CD4-positive, CD25-positive, alpha-beta regulatory T cell (primary cell): ENCODE measurements at regions not wholly inside any gene's neighbourhood (a gene's known extent, or its start where the extent isn't known, plus 50 kb on each side); places are given as distances from the start of the nearest gene placed in this dataset.

Experiments
- ATAC-seq, 2 donors: fragments of 150-1000 bp; cut with Tn5 transposase; one replicate each; pipeline ENCODE4 v1.10.0; 2021; ENCODE audit warnings: low read depth in 2 of 2, moderate number of reproducible peaks in 2 of 2, moderate library complexity in 1 of 2
- DNase-seq, 3 donors: peaks; one replicate each; pipeline versions ENCODE4 v3.0.0 to v3.0.0-alpha.2; 2012 to 2022; ENCODE audit warnings: mixed read lengths in 1 of 3
- H3K27ac ChIP-seq: one replicate; pipeline ENCODE4 v1.7.0; 2013; ENCODE audit warnings: mild to moderate bottlenecking, low read length; ENCODE audit not compliant: insufficient read depth, poor library complexity, severe bottlenecking
- H3K27me3 ChIP-seq: one replicate; pipeline ENCODE4 v1.7.0; 2013; ENCODE audit warnings: low read length; ENCODE audit not compliant: control insufficient read depth, insufficient read depth
- H3K36me3 ChIP-seq: one replicate; pipeline ENCODE4 v1.7.0; 2013; ENCODE audit warnings: mild to moderate bottlenecking, low read length, moderate library complexity; ENCODE audit not compliant: control insufficient read depth, insufficient read depth
- H3K4me1 ChIP-seq: 2 replicates; pipeline ENCODE4 v1.7.0; 2013; ENCODE audit warnings: mild to moderate bottlenecking, low read length; ENCODE audit not compliant: insufficient read depth, control insufficient read depth, poor library complexity, severe bottlenecking
- H3K4me3 ChIP-seq: one replicate; pipeline ENCODE4 v1.7.0; 2013; ENCODE audit warnings: low read depth, mild to moderate bottlenecking, low read length, moderate library complexity
- H3K9me3 ChIP-seq, 2 experiments: 1 replicate in 1 of 2; 2 replicates in 1 of 2; pipeline ENCODE4 v1.7.0; 2013; ENCODE audit warnings: low read length in 2 of 2, mild to moderate bottlenecking in 1 of 2, moderate library complexity in 1 of 2; ENCODE audit not compliant: control insufficient read depth in 2 of 2
- H3K27ac Mint-ChIP-seq, 3 donors: one replicate each; pipeline ENCODE4 v1.8.0; 2020 to 2022; ENCODE audit warnings: mild to moderate bottlenecking in 3 of 3, mixed read lengths in 3 of 3, moderate library complexity in 2 of 3
- H3K27me3 Mint-ChIP-seq: one replicate; pipeline ENCODE4 v1.8.0; 2022; ENCODE audit warnings: mild to moderate bottlenecking, mixed read lengths
- H3K36me3 Mint-ChIP-seq: one replicate; pipeline ENCODE4 v1.8.0; 2020; ENCODE audit warnings: mixed read lengths
- H3K4me1 Mint-ChIP-seq, 4 donors: one replicate each; pipeline ENCODE4 v1.8.0; 2020 to 2022; ENCODE audit warnings: mixed read lengths in 4 of 4, mild to moderate bottlenecking in 1 of 4
- H3K4me3 Mint-ChIP-seq, 4 donors: one replicate each; pipeline ENCODE4 v1.8.0; 2020 to 2022; ENCODE audit warnings: mild to moderate bottlenecking in 4 of 4, mixed read lengths in 4 of 4, moderate library complexity in 3 of 4
- H3K9me3 Mint-ChIP-seq, 7 donors: one replicate each; pipeline ENCODE4 v1.8.0; 2020 to 2022; ENCODE audit warnings: mixed read lengths in 7 of 7, mild to moderate bottlenecking in 3 of 7, moderate library complexity in 2 of 7

DNA sequence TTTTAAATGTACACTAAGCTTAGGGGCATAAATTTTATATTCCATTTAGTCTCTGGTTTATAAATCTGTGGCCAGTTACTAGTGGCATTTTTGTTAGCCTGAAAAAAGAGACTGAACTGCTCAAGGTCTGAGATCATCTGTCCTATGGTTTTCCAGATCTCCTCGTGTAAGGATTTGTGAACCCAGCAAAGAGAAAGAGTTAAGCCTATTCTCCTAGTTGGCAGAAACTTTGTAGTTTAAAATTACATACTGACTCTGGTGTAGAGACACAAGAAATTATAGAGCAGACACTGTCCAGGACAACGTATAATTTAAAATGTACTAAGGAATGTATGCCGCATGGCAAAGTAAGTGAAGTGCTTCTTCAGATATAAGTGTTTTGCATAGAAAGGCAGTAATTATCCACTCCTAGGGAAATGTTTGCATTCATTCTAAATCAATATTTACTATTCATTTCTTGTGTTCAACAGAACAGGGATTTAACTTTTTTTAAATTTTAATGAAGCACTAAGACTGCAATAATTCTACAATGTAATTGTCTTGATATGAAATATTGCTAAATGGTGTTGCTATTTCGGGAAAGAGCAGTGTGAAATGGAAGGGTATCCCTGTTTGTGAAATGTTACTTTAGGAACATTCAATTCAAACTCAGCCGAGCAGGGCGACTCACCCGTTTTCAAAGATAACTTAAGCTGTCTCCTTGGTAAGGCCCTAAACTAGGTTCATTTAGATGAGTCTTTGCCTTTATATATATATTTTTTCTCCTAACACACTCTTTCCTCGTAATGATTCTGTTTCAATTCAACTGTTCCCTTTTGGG, 508.4 kb upstream of the ZEB2 start:
- Histone ChIP-seq H3K27me3 (no peaks in the 10 kb centered on the region), H3K9me3 (no peaks in the 10 kb centered on the region), H3K4me1 (no peaks in the 10 kb centered on the region), H3K27ac (no peak overlapping the region), H3K4me3 (no peak overlapping the region), H3K36me3 (no peaks in the 10 kb centered on the region)
- H3K36me3 Mint-ChIP-seq: no peaks in the 10 kb centered on the region
- no peak overlapping the region for H3K27ac Mint-ChIP-seq
- H3K4me1 Mint-ChIP-seq: no peaks in the 10 kb centered on the region
- DNase-seq: no peak
- no peak for ATAC-seq
- H3K9me3 Mint-ChIP-seq: peaks cover 0 to 2% (median 0%) of the 10 kb centered on the region in 7 donors
- no peaks in the 10 kb centered on the region for H3K27me3 Mint-ChIP-seq
- no peak overlapping the region for H3K4me3 Mint-ChIP-seq

DNA sequence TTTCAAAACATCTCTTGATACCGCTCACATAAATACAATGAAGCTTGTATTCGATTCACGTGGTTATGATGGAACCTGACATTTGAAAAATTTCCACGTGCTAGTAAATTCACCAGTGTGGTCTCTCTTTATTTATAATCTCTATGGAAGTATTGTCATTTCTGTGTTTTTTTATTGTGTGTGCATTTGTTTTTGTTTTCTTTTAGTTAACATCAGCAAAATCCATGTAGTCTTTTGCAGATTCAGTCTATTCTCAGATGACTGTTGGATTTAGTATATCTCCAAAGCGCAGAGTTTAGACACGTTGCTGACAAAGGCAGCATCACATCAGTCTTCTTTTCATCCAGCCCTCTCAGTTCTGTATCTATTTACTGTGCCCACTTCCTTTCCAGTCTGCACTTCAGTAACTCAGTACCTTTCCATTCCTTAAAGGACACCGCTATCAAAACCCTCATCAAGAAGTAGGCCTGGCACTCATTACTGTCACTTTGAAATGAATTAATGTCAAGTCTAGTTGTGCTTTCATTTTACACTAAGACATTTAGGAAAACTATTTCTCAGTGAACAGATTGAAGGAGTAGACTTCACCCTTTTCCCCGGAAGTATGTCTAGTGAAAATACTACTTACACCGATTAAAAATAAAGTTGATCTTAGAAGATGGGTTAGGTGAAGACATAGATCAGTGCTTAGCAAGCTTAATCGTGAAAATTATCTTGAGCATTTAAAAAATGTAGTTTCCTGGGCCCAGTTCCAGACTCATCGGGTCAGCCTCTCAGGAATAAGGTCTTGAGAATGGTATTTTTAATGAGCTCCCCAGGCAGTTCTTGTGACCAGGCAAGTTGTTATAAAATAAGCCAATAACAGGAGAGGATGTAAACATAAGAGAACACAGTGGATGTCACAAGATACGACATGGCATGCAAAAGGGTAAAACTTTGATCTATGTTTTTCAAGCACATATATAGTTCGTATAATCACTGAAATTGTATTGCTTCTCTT, 506.8 kb upstream of the ZEB2 start:
- Histone ChIP-seq H3K9me3 (no peaks in the 10 kb centered on the region), H3K27me3 (no peaks in the 10 kb centered on the region), H3K4me1 (no peaks in the 10 kb centered on the region), H3K4me3 (no peak overlapping the region), H3K27ac (no peak overlapping the region), H3K36me3 (no peaks in the 10 kb centered on the region)
- no peak for ATAC-seq
- no peaks in the 10 kb centered on the region for H3K27me3 Mint-ChIP-seq
- no peak for DNase-seq
- H3K9me3 Mint-ChIP-seq: peaks cover 0 to 2% (median 0%) of the 10 kb centered on the region in 7 donors
- no peak overlapping the region for H3K4me3 Mint-ChIP-seq
- H3K4me1 Mint-ChIP-seq: no peaks in the 10 kb centered on the region
- no peaks in the 10 kb centered on the region for H3K36me3 Mint-ChIP-seq
- no peak overlapping the region for H3K27ac Mint-ChIP-seq

DNA sequence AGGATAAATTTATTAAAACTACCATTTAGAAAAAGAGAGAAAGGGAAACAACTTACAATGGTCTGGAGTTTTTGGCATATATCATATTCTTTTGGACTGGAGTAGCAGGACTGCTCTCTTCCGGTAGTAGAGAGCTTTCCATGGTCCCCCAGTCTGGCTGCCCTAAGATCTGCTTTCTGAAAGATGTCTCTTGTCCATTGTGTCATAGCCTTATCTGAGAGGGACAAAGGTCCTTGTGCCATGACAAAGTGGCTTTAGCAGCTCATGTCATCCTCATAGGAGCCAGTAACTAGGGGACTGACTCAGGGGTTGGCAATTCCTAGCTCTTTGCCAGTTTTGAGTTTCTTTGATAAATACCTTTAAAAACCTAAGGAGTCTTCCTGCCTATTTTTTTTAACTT, 505.5 kb upstream of the ZEB2 start:
- Histone ChIP-seq H3K4me3 (no peak overlapping the region), H3K4me1 (no peaks in the 10 kb centered on the region), H3K27ac (no peak overlapping the region), H3K27me3 (no peaks in the 10 kb centered on the region), H3K9me3 (no peaks in the 10 kb centered on the region), H3K36me3 (no peaks in the 10 kb centered on the region)
- Mint-ChIP-seq H3K36me3 (no peaks in the 10 kb centered on the region), H3K9me3 (peaks cover 0 to 2% (median 0%) of the 10 kb centered on the region in 7 donors), H3K27ac (no peak overlapping the region), H3K4me3 (no peak overlapping the region), H3K4me1 (no peaks in the 10 kb centered on the region), H3K27me3 (no peaks in the 10 kb centered on the region)
- no peak for DNase-seq
- no peak for ATAC-seq

- Histone ChIP-seq H3K9me3 (no peaks in the 10 kb centered on the region), H3K4me1 (no peaks in the 10 kb centered on the region), H3K27ac (no peak overlapping the region), H3K4me3 (no peak overlapping the region), H3K27me3 (no peaks in the 10 kb centered on the region), H3K36me3 (no peaks in the 10 kb centered on the region)
- no peaks in the 10 kb centered on the region for H3K27me3 Mint-ChIP-seq
- no peak for ATAC-seq
- H3K9me3 Mint-ChIP-seq: peaks cover 0 to 2% (median 1%) of the 10 kb centered on the region in 7 donors
- no peak overlapping the region for H3K4me3 Mint-ChIP-seq
- DNase-seq: no peak
- no peaks in the 10 kb centered on the region for H3K36me3 Mint-ChIP-seq
- no peaks in the 10 kb centered on the region for H3K4me1 Mint-ChIP-seq
- H3K27ac Mint-ChIP-seq: no peak overlapping the region
These were observed 503.5 kb upstream of the ZEB2 start for GRCh38 chr2:145023334-145023934.

DNA sequence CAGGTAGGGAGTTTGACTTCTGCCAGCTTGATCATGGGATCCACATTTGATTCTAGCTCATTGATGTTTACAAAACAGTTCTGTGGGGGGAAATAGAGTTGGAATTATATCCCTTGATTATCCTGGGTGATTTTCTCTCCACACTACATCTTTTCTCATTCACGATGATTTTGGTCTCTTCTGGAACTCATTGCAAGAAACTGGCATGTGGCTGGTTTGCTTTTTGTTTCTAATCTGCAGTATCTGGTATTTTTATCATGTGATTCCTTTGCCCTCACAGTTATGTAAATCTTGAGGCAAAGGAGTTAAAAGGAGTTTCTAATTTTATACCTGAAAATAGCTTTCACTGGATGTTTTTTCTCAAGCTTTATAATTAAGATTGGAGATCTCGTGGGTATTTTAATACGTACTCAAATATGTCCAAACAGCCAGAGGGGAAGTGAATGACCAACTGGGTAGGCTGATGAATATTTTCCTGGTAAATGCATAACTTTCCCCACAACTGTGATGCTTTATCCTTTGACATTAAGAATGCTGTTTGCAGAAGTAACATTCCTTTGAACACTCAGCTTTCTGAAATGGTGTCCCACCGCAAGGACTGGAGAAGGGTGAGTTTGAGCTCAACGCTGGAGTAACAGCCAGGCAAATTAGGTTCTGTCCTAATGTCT, 502.9 kb upstream of the ZEB2 start:
- no peak for ATAC-seq

GRCh38 chr2:145021962-145022665, 502.2 kb upstream of the ZEB2 start:
- Mint-ChIP-seq H3K4me3 (no peak overlapping the region), H3K9me3 (peaks cover 0 to 2% (median 1%) of the 10 kb centered on the region in 7 donors), H3K36me3 (no peaks in the 10 kb centered on the region), H3K27me3 (no peaks in the 10 kb centered on the region), H3K4me1 (no peaks in the 10 kb centered on the region), H3K27ac (no peak overlapping the region)
- Histone ChIP-seq H3K36me3 (no peaks in the 10 kb centered on the region), H3K27me3 (no peaks in the 10 kb centered on the region), H3K9me3 (no peaks in the 10 kb centered on the region), H3K4me3 (no peak overlapping the region), H3K4me1 (no peaks in the 10 kb centered on the region), H3K27ac (no peak overlapping the region)
- no peak for DNase-seq
- ATAC-seq: no peak

More for the DNA sequence above, 502.9 kb upstream of the ZEB2 start:
- H3K4me3 Mint-ChIP-seq: no peak overlapping the region
- Histone ChIP-seq H3K4me1 (no peaks in the 10 kb centered on the region), H3K27ac (no peak overlapping the region), H3K36me3 (no peaks in the 10 kb centered on the region), H3K27me3 (no peaks in the 10 kb centered on the region), H3K4me3 (no peak overlapping the region), H3K9me3 (no peaks in the 10 kb centered on the region)
- no peaks in the 10 kb centered on the region for H3K27me3 Mint-ChIP-seq
- H3K4me1 Mint-ChIP-seq: no peaks in the 10 kb centered on the region
- no peak for DNase-seq
- H3K36me3 Mint-ChIP-seq: no peaks in the 10 kb centered on the region
- peaks cover 0 to 2% (median 1%) of the 10 kb centered on the region in 7 donors for H3K9me3 Mint-ChIP-seq
- no peak overlapping the region for H3K27ac Mint-ChIP-seq

DNA sequence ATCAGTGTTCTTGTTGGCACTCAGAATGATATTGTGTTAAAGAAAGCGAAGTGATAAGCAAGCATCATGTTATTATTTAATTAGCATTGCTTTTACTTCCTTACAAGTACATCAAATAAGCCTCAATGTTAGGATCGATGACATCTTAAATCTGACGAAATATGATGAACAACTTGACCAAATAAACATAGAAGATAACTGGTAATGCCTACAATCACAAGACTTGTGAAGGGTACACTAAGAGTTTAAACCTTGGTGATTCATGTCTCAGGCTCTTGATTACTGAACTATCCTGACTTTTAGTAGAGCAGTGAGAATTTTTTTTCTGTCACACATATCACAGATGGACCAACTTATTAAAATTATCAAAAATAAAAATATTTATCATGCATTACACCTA, 500.8 kb upstream of the ZEB2 start:
- Mint-ChIP-seq H3K36me3 (no peaks in the 10 kb centered on the region), H3K27ac (no peak overlapping the region), H3K4me3 (no peak overlapping the region), H3K4me1 (no peaks in the 10 kb centered on the region), H3K9me3 (peaks cover 0 to 2% (median 1%) of the 10 kb centered on the region in 7 donors), H3K27me3 (no peaks in the 10 kb centered on the region)
- DNase-seq: no peak
- ATAC-seq: no peak
- no peaks in the 10 kb centered on the region for H3K36me3 ChIP-seq
- H3K4me3 ChIP-seq: no peak overlapping the region
- no peaks in the 10 kb centered on the region for H3K4me1 ChIP-seq
- H3K9me3 ChIP-seq: no peaks in the 10 kb centered on the region
- no peak overlapping the region for H3K27ac ChIP-seq
- no peaks in the 10 kb centered on the region for H3K27me3 ChIP-seq
